Myocyte (in vitro differentiated cells): ENCODE measurements at regions not wholly inside any gene's neighbourhood (a gene's known extent, or its start where the extent isn't known, plus 50 kb on each side); places are given as distances from the start of the nearest gene placed in this dataset.

ENCODE experiments used
- DNase-seq: peaks from one replicate; pipeline ENCODE4 v3.0.0-alpha.2; 2012; ENCODE audit warnings: low read depth

DNA sequence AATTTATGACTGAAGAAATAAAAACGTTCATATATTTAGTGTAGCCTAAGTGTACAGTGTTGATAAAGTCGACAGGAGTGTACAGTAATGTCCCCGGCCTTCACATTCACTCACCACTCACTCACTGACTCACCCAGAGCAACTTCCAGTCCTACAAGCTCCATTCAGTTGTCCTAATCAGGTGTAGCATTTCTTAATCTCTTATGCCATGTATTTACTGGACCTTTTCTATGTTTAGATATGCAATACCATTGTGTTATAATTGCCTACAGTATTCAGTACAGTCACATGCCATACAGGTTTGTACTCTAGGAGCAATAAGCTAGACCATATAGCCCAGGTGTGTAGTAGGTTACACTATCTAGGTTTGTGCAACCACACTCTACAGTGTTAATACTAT lies 610.2 kb upstream of the NOX3 start:
- no peak for DNase-seq

DNA sequence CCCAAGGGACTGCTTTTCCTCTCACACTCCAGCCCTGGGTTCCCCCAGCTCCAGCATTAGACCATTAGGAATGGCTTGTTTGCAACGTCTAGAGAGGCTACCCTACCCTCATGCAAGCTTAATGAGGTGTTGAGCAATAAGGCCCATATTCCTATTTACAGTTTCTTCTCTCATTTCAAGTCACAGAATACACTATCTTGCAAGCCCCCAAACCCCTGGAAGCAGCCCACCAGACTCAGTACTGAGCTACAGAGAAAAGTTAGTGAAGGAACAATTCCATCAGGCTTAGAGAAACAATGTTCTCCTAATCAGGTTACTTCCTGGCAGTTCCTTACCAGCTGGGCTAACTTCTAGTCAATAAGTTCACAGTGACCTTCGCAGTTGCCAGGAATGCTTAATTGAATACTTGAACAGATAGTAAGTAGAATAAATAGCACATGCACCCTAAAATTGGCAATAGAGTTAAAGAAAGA lies 606.5 kb upstream of the NOX3 start:
- no peak for DNase-seq

DNA sequence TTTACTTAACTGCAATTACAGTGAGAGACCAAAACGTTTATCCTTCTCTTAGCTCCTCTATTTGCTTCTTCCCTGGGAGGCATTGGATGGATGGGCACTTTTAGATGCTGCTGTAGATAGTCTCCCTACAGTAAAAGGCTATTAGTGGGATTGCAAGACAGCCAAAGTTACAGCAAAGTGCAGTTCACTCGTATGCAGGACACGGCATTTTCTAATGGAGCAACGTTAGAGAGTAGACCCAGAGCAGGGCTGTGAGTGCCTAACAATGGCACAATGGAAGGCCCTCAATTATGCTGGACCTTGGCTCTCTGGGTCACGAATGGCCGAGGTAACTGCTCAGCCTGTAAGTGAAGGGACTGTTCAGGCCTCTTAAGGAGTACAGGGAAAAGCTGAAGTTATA lies 605.8 kb upstream of the NOX3 start:
- DNase-seq: no peak

DNA sequence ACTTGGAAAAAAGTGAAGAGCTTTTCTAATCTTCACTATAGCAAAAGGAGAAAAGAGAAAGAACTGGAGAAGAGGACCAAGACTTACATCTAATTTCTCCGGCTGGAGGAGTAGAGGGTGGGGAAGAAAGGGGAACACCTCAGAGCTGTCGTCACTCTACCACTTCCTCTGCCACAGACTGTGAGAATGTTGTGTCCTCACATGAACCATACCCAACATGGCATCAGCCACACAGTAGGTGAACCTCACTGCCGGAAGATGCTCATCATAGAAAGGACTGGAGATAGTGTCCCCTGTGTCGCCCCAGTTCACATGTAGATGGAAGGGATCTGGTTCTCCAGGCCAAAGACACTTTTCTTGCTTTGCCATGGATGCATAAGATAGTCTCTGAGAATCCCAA lies 604.4 kb upstream of the NOX3 start:
- no peak for DNase-seq

DNA sequence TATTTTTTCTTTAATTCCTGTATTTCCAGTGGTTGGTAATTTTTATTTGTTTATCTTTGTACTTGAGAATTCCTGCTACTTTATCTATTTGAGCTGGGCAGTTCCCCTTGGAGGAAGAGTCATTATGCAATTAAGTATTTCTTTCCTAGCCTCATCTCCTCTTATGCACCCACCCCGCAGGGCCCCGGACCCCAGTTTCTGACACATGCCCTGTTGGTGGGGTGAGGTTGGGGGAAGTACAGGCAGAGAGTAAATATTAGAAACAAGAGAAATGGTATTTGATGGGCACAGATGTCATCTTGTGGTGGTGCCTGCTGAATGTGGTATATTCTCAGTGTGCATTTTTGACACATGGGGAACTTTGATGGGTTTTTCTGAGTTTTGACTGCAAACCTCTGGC lies 602.7 kb upstream of the NOX3 start:
- DNase-seq: no peak

DNA sequence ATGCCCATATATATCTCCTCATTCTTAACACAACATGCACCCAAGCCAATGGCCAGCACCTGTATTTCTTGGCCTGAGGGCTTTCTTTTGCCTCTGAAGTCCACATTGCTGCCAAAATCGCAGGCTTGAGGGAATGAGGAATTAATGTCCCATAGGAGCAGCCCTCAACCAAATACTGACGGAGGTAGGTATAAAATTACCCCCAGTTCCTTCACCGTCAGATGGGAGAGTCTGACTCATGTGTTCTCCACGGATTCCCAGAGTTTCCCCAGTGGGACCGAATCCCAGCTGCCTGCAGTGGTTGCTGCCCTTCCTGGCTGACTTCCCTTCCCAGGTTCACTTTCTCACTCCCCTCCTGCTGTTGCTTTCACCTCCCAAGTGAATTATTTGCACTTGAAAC lies 602.2 kb upstream of the NOX3 start:
- no peak for DNase-seq

DNA sequence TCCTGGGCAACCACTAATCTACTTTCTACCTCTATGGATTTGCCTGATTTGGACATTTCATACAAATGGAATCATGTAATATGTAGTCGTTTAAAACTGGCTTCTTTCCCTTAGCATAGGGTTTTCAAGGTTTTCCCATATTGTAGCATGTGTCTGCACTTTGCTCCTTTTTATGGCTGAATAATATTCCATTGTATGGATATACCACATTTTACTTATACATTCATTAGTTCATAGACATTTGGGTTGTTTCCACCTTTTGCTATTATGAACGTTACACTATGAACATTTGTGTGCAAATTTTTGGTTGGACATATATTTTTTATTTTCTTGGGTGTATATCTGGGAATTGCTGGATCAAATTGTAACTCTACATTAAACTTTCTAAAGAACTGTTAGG lies 600.4 kb upstream of the NOX3 start:
- no peak for DNase-seq

DNA sequence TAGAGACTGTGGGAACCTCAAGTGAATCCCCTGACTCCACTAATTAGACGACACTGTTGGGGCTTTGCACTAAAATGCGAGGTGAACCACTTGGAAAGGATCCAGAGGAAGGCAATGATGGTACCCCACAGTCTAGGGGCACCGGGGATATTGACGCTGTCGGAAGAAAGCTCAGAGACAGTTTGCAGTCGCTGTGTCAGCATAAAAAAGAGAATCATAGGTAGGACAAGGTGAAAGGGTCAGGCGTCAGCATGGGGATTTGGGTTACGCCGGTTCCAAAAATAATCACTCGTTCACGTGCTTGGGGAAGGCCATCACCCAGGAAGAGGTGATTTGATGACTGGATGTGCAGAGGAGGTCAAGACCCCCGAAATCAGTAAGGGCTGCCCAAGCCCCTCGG lies 598.0 kb upstream of the NOX3 start:
- no peak for DNase-seq

DNA sequence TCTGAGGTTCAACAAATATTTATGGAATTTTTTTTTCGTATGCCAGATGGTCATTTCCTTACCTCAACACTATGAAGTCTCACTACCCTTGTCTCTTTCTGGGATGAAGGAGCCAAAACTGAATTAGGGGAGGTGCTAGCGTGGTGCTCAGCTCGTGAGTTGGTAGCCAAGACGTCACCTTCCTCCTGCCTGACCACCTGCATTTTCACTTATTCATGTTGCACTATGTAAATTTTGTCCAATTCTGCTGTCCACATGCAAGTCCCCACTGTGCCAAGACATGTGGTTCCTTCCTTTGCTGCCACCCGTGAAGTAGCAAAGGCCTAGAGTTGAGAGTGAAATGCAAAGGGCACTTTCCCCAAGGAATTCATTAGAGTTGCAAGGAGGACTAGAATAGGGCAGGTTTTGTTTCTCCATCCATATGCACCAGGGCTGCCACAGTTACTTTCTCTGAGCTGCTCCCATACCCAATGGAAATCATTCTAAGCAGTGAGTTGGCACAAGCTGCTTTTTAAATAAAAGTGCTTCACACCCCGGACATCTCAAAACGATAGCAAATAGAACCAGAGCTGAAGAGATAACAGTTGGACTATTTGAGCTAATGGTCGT lies 591.3 kb upstream of the NOX3 start:
- DNase-seq: no peak

DNA sequence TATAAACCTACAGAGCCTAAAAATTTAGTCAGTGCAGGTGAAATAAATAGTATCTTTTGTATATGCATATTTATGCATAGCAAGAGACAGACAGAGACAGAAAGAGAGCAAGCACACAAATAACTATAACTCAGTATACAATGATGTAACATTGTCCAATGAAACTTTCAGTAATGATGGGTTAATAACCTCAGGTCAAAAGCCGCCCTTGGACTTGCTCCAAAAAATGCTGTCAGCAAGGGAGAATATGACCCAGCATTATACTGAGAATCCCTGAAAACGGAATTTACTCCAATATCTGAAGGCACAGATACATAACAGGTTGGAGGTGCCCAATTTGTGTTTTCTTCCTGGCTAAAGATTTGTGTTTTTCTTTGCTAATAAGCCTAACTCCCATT lies 590.6 kb upstream of the NOX3 start:
- no peak for DNase-seq

DNA sequence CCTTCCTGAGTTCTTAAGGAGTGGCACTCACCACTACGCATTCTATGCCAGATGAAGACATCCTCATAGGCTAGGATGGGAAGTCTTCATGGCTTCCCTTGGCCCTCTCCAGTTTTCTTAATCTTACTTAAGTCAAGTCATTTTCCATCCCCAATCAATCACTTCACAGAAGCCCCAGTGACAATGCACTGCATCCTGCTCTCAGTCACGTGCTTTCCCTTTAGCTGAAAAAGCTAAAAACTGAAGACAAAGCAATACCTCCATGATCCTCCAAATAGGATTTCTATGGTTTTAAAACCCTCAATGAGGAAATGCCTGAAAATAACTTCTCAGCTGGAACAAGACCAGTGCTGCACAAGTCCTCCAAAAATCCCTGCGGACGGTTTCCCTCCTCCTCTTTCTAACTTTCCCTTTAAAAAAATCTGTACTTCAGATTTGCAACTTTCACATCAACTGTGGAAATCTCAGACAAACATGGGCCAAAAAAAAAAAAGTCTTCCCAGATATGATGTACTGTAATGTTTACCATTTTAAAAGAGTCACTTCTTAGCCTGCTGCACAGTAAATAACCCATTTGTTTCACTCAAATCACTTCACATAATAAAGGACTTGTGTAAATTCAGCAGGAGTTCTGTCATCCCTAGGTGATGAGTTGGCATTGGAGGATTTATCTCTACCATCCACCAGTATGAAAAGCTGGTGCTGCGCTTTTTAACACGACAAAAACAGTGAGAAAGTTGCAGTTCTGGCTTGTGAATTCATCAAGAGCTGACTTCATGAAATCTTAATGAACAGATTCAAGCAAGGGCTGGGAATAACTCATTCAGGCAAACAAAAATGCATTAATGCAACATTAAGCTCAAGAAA lies 590.0 kb upstream of the NOX3 start:
- no peak for DNase-seq

DNA sequence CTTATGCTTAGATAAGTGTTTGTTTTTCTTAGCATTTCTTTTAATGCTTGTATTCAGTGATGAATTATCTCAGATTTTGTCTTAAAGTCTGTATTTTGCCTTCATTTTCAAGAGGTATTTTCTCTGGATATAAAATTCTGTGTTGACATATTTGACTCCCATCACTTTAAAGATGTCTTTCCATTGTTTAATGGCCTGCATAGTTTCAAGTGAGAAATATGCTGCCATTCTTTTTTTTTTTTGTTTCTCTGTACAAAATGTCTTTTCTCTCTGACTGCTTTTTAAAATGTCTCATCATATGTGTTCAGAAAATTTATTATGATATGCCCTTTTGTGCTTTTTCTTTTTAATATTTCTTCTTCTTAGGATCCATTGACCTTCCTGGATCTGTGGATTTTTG lies 578.0 kb upstream of the NOX3 start:
- no peak for DNase-seq

DNA sequence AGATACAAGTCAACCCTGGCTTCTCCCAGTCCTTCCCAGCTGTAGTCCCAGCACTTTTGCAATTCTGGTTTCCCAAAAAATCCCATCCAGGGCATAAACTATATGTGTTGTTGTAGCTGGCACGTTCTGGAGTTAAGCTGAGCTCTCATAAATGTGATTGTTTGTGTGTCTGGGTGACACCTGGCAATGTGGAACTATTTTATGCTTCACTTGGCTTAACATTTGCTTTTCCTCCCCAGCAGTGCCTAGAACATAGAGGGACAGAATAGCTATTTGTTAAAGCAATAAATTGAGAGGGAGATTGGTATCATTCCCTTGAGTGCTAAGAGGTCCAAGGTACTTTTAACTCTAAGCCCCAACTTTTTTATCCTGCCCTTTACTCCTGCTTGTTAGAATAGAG lies 575.9 kb upstream of the NOX3 start:
- no peak for DNase-seq

DNA sequence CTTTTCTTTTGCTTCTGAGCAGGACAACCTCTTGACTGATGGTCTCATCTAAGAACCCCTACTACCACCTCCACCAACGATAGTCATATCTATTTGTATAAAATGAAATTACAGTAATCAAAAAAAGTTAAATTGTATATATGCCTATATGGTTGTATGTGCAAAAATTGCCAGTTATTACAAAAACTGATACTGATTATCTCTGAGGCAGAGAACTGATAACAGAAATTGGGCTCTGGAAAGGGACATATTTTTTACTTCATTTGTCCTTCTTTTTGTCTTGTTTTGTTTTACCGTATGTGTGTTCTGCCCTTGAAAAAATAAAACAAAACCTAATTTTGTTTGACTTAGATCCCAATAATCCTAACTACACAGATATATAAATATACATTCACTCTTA lies 574.4 kb upstream of the NOX3 start:
- no peak for DNase-seq

DNA sequence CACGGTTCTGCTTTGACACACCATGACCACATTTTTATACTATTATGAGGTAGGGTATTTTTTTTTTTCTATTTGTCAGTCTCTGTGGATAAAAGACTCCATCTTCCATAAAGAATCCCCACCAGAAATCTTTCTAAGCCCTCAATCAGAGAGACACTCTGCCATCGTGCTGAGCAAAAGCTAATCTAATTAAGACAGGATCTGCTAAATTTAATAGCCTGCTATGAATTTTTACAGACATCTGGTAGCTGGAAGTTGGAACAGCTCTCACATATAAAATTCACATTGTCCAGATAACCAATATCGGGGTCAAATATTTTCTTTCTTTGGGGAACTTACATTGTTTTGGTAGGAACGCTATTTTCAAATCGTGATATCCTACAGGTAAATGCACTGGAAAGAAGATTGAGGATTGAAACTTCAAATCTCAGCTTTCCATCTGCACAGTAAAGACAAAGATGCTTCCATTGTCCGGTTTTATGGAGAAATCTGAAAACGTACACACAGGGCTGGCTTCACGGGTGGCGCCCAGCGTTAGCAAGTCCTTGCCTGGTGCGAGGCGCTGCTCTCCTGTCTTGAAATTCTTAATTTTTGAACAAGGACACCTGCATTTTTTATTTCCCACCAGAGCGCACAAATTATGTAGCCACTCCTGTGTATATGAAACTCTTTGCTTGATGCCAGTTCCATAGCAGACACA lies 573.8 kb upstream of the NOX3 start:
- no peak for DNase-seq

DNA sequence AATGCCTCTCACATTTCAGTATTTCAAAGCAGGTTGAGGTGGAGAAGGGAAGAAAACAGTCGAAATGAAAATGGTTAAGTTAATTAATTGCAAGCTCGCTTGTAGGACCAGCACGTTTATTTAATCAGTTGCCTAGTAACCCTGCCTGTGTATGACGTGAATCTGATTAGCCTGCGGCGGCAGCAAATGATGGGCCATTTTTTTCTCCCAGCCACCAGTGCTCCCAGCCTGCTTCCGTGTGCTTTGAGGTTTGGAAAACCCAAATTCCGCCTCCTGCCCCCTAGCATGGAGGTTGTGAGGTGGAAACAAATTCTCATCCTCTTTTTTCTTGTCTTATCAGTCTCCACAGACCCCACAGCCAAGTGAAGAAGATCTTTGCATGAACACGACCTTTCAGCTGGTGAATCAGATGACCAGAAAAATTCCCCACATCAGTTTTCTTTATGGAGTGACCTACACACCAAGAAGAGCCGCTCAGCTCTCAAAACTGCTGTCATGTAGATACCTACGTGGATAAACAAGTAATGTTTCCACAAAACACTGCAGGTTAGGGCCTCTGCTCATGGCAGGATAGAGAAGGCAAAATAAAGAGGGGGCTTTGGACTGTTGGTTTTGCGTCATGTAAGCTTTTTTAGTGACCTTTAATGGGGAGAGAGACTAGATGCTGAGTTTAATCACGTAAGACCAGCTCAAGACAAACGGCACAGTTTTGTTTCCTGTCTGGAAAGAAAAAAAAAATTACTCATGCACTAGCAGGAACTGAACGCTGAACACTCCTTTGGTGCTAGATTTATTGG lies 572.9 kb upstream of the NOX3 start:
- DNase-seq: no peak

DNA sequence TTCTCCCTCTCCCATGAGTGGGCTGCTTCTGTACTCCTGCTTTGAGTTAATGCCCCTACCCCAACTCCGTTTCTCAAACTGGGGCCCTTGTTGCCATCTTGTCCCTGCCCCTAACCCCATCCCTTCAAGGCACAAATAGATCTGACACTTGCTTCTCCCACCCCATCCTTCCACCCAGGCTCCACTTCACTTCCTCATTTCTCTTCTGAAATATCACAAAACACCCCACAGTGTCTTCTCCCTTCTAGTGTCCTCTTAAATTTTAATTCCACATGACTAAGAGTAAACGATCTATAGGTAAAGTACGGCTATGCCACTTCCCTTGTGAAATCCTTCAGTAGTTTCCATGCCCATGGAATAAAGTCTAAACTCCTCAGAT lies 571.6 kb upstream of the NOX3 start:
- no peak for DNase-seq

DNA sequence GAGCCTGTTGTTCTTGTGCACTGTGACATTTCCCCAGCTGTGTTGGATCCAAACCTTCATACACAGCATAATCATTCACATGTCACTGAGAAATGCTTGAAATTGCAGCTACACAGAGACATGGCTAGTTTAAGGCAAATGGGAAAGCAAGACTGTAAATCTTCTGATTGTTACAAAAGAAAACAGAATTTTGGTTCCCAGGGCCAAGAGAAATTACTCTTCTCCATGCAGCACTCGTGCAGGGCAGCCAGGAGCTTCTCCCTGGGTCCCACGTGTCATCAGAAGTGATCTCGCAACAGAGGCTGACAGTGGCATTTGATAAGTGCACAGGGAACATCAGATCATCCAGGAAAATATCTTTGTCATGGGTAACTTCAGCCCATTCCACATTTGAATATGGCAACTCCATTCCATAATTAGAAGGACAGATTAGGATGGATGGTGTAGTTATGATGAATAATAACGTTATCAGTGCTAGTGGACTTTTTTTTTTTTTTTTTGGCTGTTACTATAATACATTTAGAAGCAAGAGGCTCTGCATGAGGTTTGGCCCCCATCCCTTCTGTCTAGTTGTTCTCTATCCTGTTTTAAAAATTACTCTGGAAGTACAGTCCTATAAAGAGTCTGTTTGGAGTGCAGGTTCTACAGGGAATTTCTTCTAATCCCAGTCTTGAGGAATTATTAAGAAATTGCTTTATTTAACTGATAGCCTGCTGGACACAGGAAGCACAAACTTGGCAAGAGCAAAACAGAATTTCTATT lies 571.0 kb upstream of the NOX3 start:
- DNase-seq: no peak

DNA sequence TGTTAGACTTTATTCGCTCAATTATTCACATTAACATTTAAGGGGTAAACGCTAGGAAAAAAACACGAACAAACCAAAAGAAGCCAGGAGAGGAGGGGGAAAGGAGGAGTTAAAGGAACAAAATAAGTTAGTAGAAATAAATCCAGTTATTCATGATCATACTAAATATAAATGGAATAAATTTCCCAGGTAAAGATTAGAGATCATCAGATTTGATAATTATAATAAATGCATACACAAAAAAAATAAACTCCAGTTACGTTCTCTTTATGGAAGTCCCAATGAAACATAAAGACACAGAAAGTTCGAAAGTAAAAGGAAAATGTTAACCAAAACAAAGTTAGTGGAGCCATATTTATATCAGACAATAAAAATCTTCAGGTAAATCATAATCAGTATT lies 568.7 kb upstream of the NOX3 start:
- no peak for DNase-seq

DNA sequence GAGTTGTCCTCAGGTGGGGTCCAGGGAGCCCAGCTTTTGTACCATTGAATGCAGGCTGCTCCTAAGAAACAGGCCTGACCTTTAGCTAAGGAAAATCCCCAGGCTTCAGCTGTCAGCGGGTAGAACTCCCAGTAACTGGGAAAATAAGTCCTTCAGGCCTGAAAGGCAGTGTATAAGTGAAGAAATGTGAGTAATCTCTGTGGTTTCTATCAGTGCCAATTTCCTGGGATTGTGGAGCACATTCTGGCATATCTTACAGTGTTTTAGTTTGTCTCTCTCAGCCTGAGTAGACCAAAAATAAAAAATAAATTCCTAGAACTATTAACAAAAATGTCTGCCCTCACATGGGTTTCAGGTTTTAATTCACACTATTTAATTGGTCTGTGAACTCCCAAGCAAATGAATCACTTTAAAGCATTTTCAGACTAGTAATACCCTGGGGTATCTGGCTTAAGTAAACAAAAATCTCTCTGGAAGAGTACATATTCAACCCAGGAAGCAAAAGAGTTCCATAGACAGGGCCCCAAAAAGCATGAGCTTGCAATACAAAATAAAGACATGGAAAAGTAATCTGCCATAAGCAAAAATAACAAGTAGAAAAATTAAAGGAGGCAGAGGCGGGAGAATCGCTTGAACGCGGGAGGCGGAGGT lies 566.2 kb upstream of the NOX3 start:
- no peak for DNase-seq
